GM12864 (cell line): ENCODE measurements at regions not wholly inside any gene's neighbourhood (a gene's known extent, or its start where the extent isn't known, plus 50 kb on each side); places are given as distances from the start of the nearest gene placed in this dataset.

Experiments
- DNase-seq: peaks from one replicate; pipeline ENCODE4 v3.0.0-alpha.2; 2011; ENCODE audit warnings: low read depth
- H3K4me3 ChIP-seq: 2 replicates; pipeline ENCODE4 v1.5.1; 2011; ENCODE audit warnings: mild to moderate bottlenecking, low read depth, low read length, control low read depth
- TF ChIP-seq, protein P1 (sequence below): IDR thresholded peaks from 2 replicates; pipeline ENCODE4 v1.5.1; 2011; ENCODE audit warnings: low read depth, mild to moderate bottlenecking, moderate library complexity, low read length, control low read depth, inconsistent platforms; ENCODE audit errors: missing control alignments

DNA sequence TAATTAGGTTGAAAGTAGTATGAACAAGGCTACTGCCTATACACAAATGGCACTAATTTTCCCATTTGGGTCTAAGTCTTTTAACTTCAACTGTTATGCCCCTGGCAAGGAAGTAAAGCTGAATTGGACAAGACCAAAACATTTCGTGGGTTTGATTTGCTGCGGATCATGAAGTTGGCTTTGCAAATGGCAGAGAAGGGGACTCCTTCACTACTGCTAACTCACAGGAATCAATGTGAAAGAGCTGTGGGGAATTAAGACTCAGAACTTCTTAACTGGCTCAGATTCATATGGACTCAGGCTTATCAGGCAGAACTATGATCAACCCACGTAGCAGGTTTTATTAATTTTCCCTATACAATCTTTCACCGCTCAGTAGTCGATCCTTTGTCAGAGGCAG lies 73.8 kb upstream of the IFNE start:
- no peak for DNase-seq
- TF ChIP-seq, protein P1, sequence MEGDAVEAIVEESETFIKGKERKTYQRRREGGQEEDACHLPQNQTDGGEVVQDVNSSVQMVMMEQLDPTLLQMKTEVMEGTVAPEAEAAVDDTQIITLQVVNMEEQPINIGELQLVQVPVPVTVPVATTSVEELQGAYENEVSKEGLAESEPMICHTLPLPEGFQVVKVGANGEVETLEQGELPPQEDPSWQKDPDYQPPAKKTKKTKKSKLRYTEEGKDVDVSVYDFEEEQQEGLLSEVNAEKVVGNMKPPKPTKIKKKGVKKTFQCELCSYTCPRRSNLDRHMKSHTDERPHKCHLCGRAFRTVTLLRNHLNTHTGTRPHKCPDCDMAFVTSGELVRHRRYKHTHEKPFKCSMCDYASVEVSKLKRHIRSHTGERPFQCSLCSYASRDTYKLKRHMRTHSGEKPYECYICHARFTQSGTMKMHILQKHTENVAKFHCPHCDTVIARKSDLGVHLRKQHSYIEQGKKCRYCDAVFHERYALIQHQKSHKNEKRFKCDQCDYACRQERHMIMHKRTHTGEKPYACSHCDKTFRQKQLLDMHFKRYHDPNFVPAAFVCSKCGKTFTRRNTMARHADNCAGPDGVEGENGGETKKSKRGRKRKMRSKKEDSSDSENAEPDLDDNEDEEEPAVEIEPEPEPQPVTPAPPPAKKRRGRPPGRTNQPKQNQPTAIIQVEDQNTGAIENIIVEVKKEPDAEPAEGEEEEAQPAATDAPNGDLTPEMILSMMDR, result no peak
- no peak overlapping the region for H3K4me3 ChIP-seq

DNA sequence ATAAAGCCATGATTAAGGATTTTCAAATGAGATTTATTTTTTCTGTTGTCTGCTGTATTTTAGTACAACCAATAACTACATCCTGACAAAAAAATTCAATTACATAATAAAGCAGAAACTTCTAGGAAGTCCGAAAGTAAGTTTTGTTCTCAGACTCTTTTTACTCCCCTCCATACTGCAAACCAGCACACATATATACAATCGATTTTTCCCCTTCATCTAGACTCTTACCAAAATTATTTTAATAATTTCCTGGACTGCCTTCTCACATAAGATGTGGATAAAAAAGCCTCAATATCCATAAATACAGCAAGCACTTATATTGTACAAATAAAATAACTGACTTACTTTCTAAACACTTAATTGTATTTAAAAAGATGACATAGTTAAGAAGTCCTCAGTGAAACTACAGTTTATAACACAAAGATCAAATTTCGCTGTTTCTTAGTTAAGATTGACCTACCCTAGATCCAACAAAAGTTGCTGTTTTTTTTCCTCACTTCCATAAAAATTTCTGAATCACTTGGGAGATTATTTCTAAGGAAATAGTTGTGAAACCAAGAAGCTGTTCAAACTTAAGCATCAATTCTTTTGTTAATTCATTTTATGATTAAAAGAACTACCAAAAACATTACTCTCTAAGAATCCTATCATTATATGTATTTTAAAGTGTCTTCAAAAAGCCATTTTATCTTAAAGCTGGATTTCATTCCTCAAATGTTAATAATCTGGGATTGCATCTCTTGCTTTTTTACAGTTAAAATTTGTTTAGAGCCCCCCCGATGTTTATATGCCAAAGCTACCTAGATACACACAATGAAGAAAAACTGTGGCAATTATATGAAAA lies 74.7 kb upstream of the IFNE start:
- TF ChIP-seq, protein P1, result no peak
- DNase-seq, result no peak
- no peak overlapping the region for H3K4me3 ChIP-seq

DNA sequence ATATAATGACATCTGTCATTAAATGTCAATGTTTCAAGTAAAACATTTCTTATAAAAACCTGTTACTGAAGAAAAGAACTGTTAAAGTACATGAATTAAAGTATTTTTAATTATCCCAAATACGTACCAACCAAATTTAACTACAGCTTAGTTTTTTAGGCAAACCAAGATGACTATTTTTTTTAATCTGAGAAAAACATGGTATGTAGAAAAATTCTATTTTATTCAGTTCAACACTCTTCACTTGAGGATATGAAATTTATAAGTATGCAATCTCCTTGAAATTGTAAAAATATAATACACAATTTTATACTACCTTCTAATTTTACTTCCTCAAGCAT lies 75.3 kb upstream of the IFNE start:
- H3K4me3 ChIP-seq, result no peak overlapping the region
- TF ChIP-seq, protein P1, result no peak

DNA sequence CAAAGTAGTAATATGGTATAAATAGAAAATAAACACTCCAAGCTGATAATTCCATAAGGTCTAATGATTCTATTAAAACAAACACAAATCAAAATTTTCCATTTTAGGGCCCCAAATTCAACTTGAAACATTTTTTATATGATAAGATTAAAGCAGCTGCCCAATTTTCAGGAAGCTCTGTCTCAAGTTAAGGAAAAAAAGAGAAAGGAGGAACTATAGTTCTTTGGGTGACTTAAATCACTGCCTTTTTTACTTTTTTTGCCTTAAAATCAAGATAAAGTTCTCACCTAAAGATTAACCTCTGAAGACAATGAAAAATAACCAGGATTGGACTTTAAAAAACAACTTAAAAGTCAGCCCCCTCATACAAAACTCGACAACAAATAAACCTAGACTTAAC lies 76.0 kb upstream of the IFNE start:
- TF ChIP-seq, protein P1, result no peak
- DNase-seq, result no peak
- no peak overlapping the region for H3K4me3 ChIP-seq

More for the DNA sequence above, 75.3 kb upstream of the IFNE start:
- no peak for DNase-seq

DNA sequence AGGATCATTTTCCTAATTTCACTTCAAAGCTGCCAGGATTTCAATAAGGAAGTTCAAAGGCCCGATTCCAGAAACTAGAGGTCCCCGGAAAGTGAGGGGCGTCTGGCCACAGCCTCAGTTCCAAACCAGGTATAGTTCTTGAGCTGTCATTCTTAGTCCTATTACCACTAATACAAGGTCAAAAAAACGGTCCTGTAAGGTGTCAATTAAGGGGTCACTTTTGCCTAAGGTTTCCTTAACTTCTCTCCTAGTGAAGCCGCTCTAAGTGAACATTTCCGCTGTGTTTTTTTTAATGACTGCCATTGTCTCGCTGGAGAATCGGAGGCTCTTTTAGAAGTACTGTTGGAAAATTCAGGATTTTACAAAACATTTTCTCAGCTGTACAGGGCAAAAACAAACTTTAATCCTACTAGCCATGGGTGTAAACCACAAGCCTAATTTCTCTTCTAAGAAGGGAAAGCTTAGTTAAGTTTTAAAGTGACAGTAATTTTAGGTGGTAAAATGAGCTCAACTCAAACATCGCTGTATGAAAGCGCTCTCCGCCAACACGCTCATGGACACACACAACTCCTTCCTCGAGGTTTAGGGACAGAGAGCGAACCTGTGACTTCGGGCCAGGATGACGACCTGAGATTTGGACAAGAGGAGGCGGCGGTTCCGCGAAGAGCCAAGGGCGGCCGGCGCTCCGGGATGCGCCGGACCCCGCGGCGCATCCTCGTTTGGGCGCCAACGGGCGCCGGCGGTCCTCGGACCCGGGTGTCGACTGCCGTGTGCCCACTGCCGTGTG lies 76.7 kb upstream of the IFNE start:
- TF ChIP-seq, protein P1, result no peak
- DNase-seq, result no peak
- H3K4me3 ChIP-seq, result peak overlapping the region; percentile 33

DNA sequence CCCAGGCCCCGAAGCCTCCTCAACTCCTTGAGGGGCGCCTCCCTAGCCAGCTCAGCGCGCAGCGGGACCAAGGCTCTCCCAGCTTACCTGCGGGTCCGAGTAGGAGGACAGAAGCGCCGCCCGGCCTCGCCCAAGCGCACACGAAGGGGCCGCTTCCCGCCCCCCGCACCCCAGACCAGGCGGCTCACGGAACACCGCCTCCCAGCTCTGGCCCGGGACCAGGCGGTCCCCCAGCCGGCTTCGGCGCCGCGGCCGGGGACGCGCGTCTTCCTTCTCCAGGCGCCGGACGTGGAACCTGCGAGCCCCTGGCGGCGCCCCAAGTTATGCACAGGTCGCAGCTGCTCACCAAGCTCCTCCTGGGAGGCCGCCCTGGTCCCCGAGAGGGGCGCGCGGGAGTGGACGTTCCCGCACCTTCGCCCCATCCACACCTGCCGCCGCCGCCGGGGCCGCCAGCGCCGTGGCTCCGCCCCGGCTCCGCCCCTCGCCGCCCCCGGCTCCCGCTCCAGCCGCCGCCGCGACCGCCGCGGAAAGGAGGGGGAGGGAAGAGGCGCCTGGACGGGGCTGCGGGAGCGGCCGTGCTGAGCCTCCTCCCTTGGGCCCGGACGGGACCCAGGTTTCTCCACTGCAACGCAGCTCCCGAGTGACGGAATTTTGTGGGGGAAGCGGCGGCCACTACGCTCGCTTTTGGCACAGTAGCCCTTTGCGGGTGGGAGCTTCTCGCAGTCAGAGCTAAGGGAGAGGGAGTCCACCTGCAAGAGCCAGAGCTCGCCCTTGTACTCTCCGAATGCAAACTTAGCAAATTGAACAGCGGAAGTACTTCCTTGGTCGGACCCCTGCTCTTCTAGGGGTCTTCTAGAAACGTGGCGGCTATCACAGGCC lies 77.5 kb upstream of the IFNE start:
- TF ChIP-seq, protein P1, result no peak
- DNase-seq, result no peak
- peak overlapping the region; percentile 33 for H3K4me3 ChIP-seq
